Gastroesophageal sphincter (tissue), 3 donors: ENCODE measurements at regions not wholly inside any gene's neighbourhood (a gene's known extent, or its start where the extent isn't known, plus 50 kb on each side); places are given as distances from the start of the nearest gene placed in this dataset.

ENCODE experiments used
- CTCF ChIP-seq, 4 experiments: fragments of 200-600 bp in 2 of 4; fragments of 450-650 bp in 2 of 4; sonication (generic) in 1 of 4; IDR thresholded peaks; one replicate each; pipeline ENCODE4 v1.5.1; 2017 to 2019; ENCODE audit warnings: antibody characterized with exemption in 4 of 4, mild to moderate bottlenecking in 2 of 4, moderate library complexity in 2 of 4
- POLR2AphosphoS5 ChIP-seq: sonication (generic); formaldehyde crosslinking; IDR thresholded peaks from one replicate; pipeline ENCODE4 v1.6.1; 2017; ENCODE audit warnings: antibody characterized with exemption

GRCh38 chr16:5442986-5443385 lies 345.4 kb upstream of the EEF2KMT start:
- TF ChIP-seq POLR2AphosphoS5 (no peak), CTCF (IDR thresholded peaks at IDR 0.05) (no peak)
